Thymus (tissue), 11 donors: ENCODE measurements at regions not wholly inside any gene's neighbourhood (a gene's known extent, or its start where the extent isn't known, plus 50 kb on each side); places are given as distances from the start of the nearest gene placed in this dataset.
A peak's percentile ranks its signal among the peaks of the same experiment; 100 is the strongest.
"Not testable (repeated sequence)": the region's sequence is repeated elsewhere in the genome, so short reads cannot be mapped to it uniquely, and the experiment has no call there.

Experiments used
- DNase-seq, 9 donors: peaks; one replicate each; pipeline ENCODE4 v3.0.0-alpha.2; 2013; ENCODE audit warnings: low spot score in 9 of 9, low read depth in 6 of 9, missing footprints in 1 of 9
- H3K27ac ChIP-seq, 2 donors: one replicate each; pipeline ENCODE4 v1.5.1; 2013; ENCODE audit warnings: control low read depth in 1 of 2, low read depth in 1 of 2, low read length in 1 of 2, mild to moderate bottlenecking in 1 of 2, moderate library complexity in 1 of 2
- H3K27me3 ChIP-seq, 2 donors: one replicate each; pipeline ENCODE4 v1.5.1; 2013; ENCODE audit warnings: low read length in 1 of 2; ENCODE audit not compliant: control insufficient read depth in 2 of 2, insufficient read depth in 1 of 2
- H3K36me3 ChIP-seq, 2 donors: one replicate each; pipeline ENCODE4 v1.5.1; 2013; ENCODE audit warnings: low read length in 1 of 2, mild to moderate bottlenecking in 1 of 2, moderate library complexity in 1 of 2; ENCODE audit not compliant: control insufficient read depth in 2 of 2, insufficient read depth in 2 of 2
- H3K4me1 ChIP-seq, 2 donors: one replicate each; pipeline ENCODE4 v1.5.1; 2013; ENCODE audit warnings: low read length in 2 of 2; ENCODE audit not compliant: control insufficient read depth in 2 of 2, insufficient read depth in 2 of 2
- H3K4me3 ChIP-seq, 2 donors: one replicate each; pipeline ENCODE4 v1.5.1; 2013; ENCODE audit warnings: low read length in 2 of 2, control low read depth in 1 of 2, mild to moderate bottlenecking in 1 of 2
- H3K9me3 ChIP-seq, 2 donors: one replicate each; pipeline ENCODE4 v1.5.1; 2013; ENCODE audit warnings: low read length in 1 of 2, mild to moderate bottlenecking in 1 of 2; ENCODE audit not compliant: control insufficient read depth in 2 of 2, insufficient read depth in 1 of 2
- WGBS: extraction: QIAGEN DNeasy Blood & Tissue Kit; methylation state at CpG from one replicate; pipeline ENCODE4 v1.1.7; 2013; 5-methylcytosine and 5-hydroxymethylcytosine counted together
- donor health status: healthy.

GRCh38 chr6:86872810-86873209 is 64.5 kb upstream of the HTR1E start:
- H3K27ac ChIP-seq, H3K36me3 ChIP-seq, H3K4me3 ChIP-seq, H3K4me1 ChIP-seq, H3K9me3 ChIP-seq, H3K27me3 ChIP-seq, DNase-seq: not testable (repeated sequence)
- WGBS, result 93% methylated on average over 16 of the region's 16 CpGs

- Histone ChIP-seq H3K4me3 (no peak overlapping the region), H3K4me1 (no peaks in the 10 kb centered on the region), H3K9me3 (peaks cover 0 to 17% of the 10 kb centered on the region in 2 donors), H3K36me3 (no peaks in the 10 kb centered on the region), H3K27me3 (no peaks in the 10 kb centered on the region), H3K27ac (no peak overlapping the region)
- DNase-seq, result no peak
- 72% methylated on average over 1 of the region's 1 CpG for WGBS
Observed at GRCh38 chr6:86871681-86872080, 65.6 kb upstream of the HTR1E start.

- no peak overlapping the region for H3K4me3 ChIP-seq
- H3K27me3 ChIP-seq, result no peaks in the 10 kb centered on the region
- H3K36me3 ChIP-seq, result no peaks in the 10 kb centered on the region
- no peak overlapping the region for H3K27ac ChIP-seq
- H3K4me1 ChIP-seq, result no peaks in the 10 kb centered on the region
- DNase-seq, result no peak
- WGBS, result 95% methylated on average over 1 of the region's 1 CpG
- peaks cover 0 to 17% of the 10 kb centered on the region in 2 donors for H3K9me3 ChIP-seq
Observed at GRCh38 chr6:86869500-86869899, 67.8 kb upstream of the HTR1E start.

- Histone ChIP-seq H3K4me1 (no peaks in the 10 kb centered on the region), H3K27ac (no peak overlapping the region), H3K9me3 (no peaks in the 10 kb centered on the region), H3K4me3 (no peak overlapping the region), H3K36me3 (no peaks in the 10 kb centered on the region), H3K27me3 (no peaks in the 10 kb centered on the region)
- DNase-seq, result no peak
Observed at GRCh38 chr6:86859513-86859912, 77.8 kb upstream of the HTR1E start.

GRCh38 chr6:86858970-86859369 is 78.4 kb upstream of the HTR1E start:
- Histone ChIP-seq H3K27me3 (no peaks in the 10 kb centered on the region), H3K4me3 (no peak overlapping the region), H3K4me1 (no peaks in the 10 kb centered on the region), H3K9me3 (no peaks in the 10 kb centered on the region), H3K36me3 (no peaks in the 10 kb centered on the region), H3K27ac (no peak overlapping the region)
- no peak for DNase-seq
- WGBS, result 93% methylated on average over 3 of the region's 3 CpGs

- Histone ChIP-seq H3K27ac (no peak overlapping the region), H3K36me3 (no peaks in the 10 kb centered on the region), H3K4me3 (no peak overlapping the region), H3K9me3 (no peaks in the 10 kb centered on the region), H3K27me3 (no peaks in the 10 kb centered on the region), H3K4me1 (no peaks in the 10 kb centered on the region)
- no peak for DNase-seq
- WGBS, result 90% methylated on average over 2 of the region's 2 CpGs
Observed at GRCh38 chr6:86857783-86858182, 79.5 kb upstream of the HTR1E start.

GRCh38 chr6:86856937-86857563 is 80.3 kb upstream of the HTR1E start:
- no peaks in the 10 kb centered on the region for H3K4me1 ChIP-seq
- peak in 3 of 9 donors; percentile 1 to 18 (median 11) for DNase-seq
- whole genome bisulfite sequencing, result 29% methylated on average over 3 of the region's 3 CpGs
- no peak overlapping the region for H3K27ac ChIP-seq
- H3K4me3 ChIP-seq, result no peak overlapping the region
- H3K9me3 ChIP-seq, result no peaks in the 10 kb centered on the region
- no peaks in the 10 kb centered on the region for H3K27me3 ChIP-seq
- no peaks in the 10 kb centered on the region for H3K36me3 ChIP-seq

GRCh38 chr6:86856379-86856778 is 80.9 kb upstream of the HTR1E start:
- no peaks in the 10 kb centered on the region for H3K36me3 ChIP-seq
- no peaks in the 10 kb centered on the region for H3K4me1 ChIP-seq
- no peak overlapping the region for H3K27ac ChIP-seq
- no peak for DNase-seq
- no peaks in the 10 kb centered on the region for H3K9me3 ChIP-seq
- no peaks in the 10 kb centered on the region for H3K27me3 ChIP-seq
- no peak overlapping the region for H3K4me3 ChIP-seq

- Histone ChIP-seq H3K27ac (no peak overlapping the region), H3K36me3 (no peaks in the 10 kb centered on the region), H3K4me1 (no peaks in the 10 kb centered on the region), H3K9me3 (no peaks in the 10 kb centered on the region), H3K4me3 (no peak overlapping the region), H3K27me3 (no peaks in the 10 kb centered on the region)
- no peak for DNase-seq
Observed at GRCh38 chr6:86848986-86849385, 88.3 kb upstream of the HTR1E start.

- no peaks in the 10 kb centered on the region for H3K4me1 ChIP-seq
- no peak for DNase-seq
- H3K27ac ChIP-seq, result no peak overlapping the region
- H3K27me3 ChIP-seq, result no peaks in the 10 kb centered on the region
- H3K9me3 ChIP-seq, result no peaks in the 10 kb centered on the region
- H3K4me3 ChIP-seq, result no peak overlapping the region
- no peaks in the 10 kb centered on the region for H3K36me3 ChIP-seq
Observed at GRCh38 chr6:86832686-86833085, 104.6 kb upstream of the HTR1E start.
